GM23338 (cell line): ENCODE measurements at regions not wholly inside any gene's neighbourhood (a gene's known extent, or its start where the extent isn't known, plus 50 kb on each side); places are given as distances from the start of the nearest gene placed in this dataset. TPM values are rescaled to one million over a fixed set of nuclear protein-coding genes. Genes with fewer than 3 reads are reported as not detected.

Source experiments
- microRNA-seq: library from miRNA; unstranded; fragments of <30 nt; microRNA quantifications from one replicate; pipeline ENCODE4, GENCODE V29; 2017
- small RNA-seq: library from RNA; depleted of rRNA; stranded (forward); fragments of <200 nt; gene quantifications from one replicate; pipeline ENCODE3, GENCODE V24; 2014; ENCODE audit warnings: low replicate concordance

Small RNA genes in the stretch of these regions (microRNA-seq; reads per million reads assigned to microRNA genes)
- not detected for gene MIR4316

Small RNA genes in the stretch of these regions (small RNA-seq; reads per million reads assigned to genes)
- gene MIR4316 (not detected), gene RF00019 (not detected)
